IMR-90 (cell line): ENCODE measurements at regions not wholly inside any gene's neighbourhood (a gene's known extent, or its start where the extent isn't known, plus 50 kb on each side); places are given as distances from the start of the nearest gene placed in this dataset.

Source experiments
- ATAC-seq: fragments of 200-7000 bp; cut with Tn5 transposase; 2 replicates; pipeline ENCODE4 v1.9.1; 2020; ENCODE audit warnings: low read depth, mild to moderate bottlenecking, moderate library complexity
- BruUV-seq: library from RNA; stranded (reverse); fragments of 400-500 nt; replicated peaks from 2 replicates; lab custom pipeline; 2021; lab: Mats Ljungman, UMichigan
- CTCF ChIA-PET: fragments of 300-600 bp; formaldehyde crosslinking; extraction: SDS; loops from one replicate; lab custom pipeline; 2021; ENCODE audit warnings: antibody characterized with exemption; lab: Yijun Ruan, JAX
- POLR2A ChIA-PET: fragments of 300-600 bp; sonication (Branson Sonifier 250); formaldehyde crosslinking; loops from one replicate; lab custom pipeline; 2022; ENCODE audit warnings: antibody characterized with exemption; ENCODE audit not compliant: unreplicated experiment; lab: Charles Lee
- DNase-seq: peaks from one replicate; pipeline ENCODE4 v3.0.0; 2013
- H2AFZ ChIP-seq: replicated peaks from 2 replicates; pipeline ENCODE3; 2013; ENCODE audit warnings: low read length, mild to moderate bottlenecking; ENCODE audit not compliant: poor library complexity
- H2AK5ac ChIP-seq: 2 replicates; pipeline ENCODE4 v1.6.1; 2013; ENCODE audit warnings: low read depth, low read length, inconsistent platforms
- H2AK9ac ChIP-seq: replicated peaks from 2 replicates; pipeline ENCODE3; 2013; ENCODE audit warnings: mild to moderate bottlenecking, low read depth, low read length, moderate library complexity; ENCODE audit not compliant: poor library complexity
- H2BK120ac ChIP-seq: 2 replicates; pipeline ENCODE4 v1.6.1; 2013; ENCODE audit warnings: low read depth, low read length, inconsistent platforms
- H2BK15ac ChIP-seq: 3 replicates; pipeline ENCODE4 v1.6.1; 2013; ENCODE audit warnings: low read depth, low read length, inconsistent platforms
- H2BK20ac ChIP-seq: 2 replicates; pipeline ENCODE4 v1.6.1; 2013; ENCODE audit warnings: low read depth, mild to moderate bottlenecking, inconsistent platforms, low read length, moderate library complexity
- H2BK5ac ChIP-seq: 2 replicates; pipeline ENCODE4 v1.6.1; 2013; ENCODE audit warnings: mild to moderate bottlenecking, low read depth, low read length, inconsistent platforms; ENCODE audit not compliant: poor library complexity, severe bottlenecking
- H3K14ac ChIP-seq: replicated peaks from 2 replicates; pipeline ENCODE4 v1.6.1; 2013; ENCODE audit warnings: low read depth, low read length, inconsistent platforms
- H3K18ac ChIP-seq: 2 replicates; pipeline ENCODE4 v1.6.1; 2013; ENCODE audit warnings: low read depth, low read length, control low read depth
- H3K23ac ChIP-seq: 2 replicates; pipeline ENCODE4 v1.6.1; 2013; ENCODE audit warnings: low read depth, low read length, inconsistent platforms
- H3K27ac ChIP-seq: 2 replicates; pipeline ENCODE4 v1.5.1; 2013; ENCODE audit warnings: mild to moderate bottlenecking, control low read depth, low read length; ENCODE audit not compliant: insufficient read depth
- H3K27me3 ChIP-seq: 2 replicates; pipeline ENCODE4 v1.6.1; 2013; ENCODE audit warnings: low read length; ENCODE audit not compliant: control insufficient read depth, insufficient read depth
- H3K36me3 ChIP-seq: 2 replicates; pipeline ENCODE4 v1.6.1; 2013; ENCODE audit warnings: low read length, mixed read lengths; ENCODE audit not compliant: control insufficient read depth, insufficient read depth
- H3K4ac ChIP-seq: 2 replicates; pipeline ENCODE4 v1.6.1; 2013; ENCODE audit warnings: low read depth, low read length, inconsistent platforms
- H3K4me1 ChIP-seq: 2 replicates; pipeline ENCODE4 v1.6.1; 2013; ENCODE audit warnings: low read length, mixed read lengths; ENCODE audit not compliant: control insufficient read depth, insufficient read depth
- H3K4me2 ChIP-seq: 2 replicates; pipeline ENCODE4 v1.6.1; 2013; ENCODE audit warnings: low read depth, mild to moderate bottlenecking, control low read depth, low read length, moderate library complexity
- H3K4me3 ChIP-seq: 2 replicates; pipeline ENCODE4 v1.5.1; 2013; ENCODE audit warnings: low read depth, mild to moderate bottlenecking, control low read depth, low read length, moderate library complexity; ENCODE audit not compliant: insufficient read depth
- H3K56ac ChIP-seq: 2 replicates; pipeline ENCODE4 v1.6.1; 2013; ENCODE audit warnings: low read length, inconsistent platforms; ENCODE audit not compliant: insufficient read depth; ENCODE audit errors: extremely low read depth
- H3K79me1 ChIP-seq, 2 experiments: 2 replicates each; pipeline ENCODE4 v1.6.1; 2013; ENCODE audit warnings: low read length in 2 of 2, inconsistent platforms in 1 of 2, low read depth in 1 of 2
- H3K9ac ChIP-seq: 2 replicates; pipeline ENCODE4 v1.6.1; 2013; ENCODE audit warnings: low read depth, low read length, control low read depth
- H3K9me1 ChIP-seq: 2 replicates; pipeline ENCODE4 v1.6.1; 2013; ENCODE audit warnings: low read length, inconsistent platforms; ENCODE audit not compliant: insufficient read depth
- H3K9me3 ChIP-seq: 2 replicates; pipeline ENCODE4 v1.6.1; 2013; ENCODE audit warnings: low read length; ENCODE audit not compliant: control insufficient read depth, insufficient read depth
- H4K20me1 ChIP-seq: 2 replicates; pipeline ENCODE4 v1.6.1; 2013; ENCODE audit warnings: low read length, inconsistent platforms; ENCODE audit not compliant: insufficient read depth
- H4K5ac ChIP-seq: 2 replicates; pipeline ENCODE4 v1.6.1; 2013; ENCODE audit warnings: mild to moderate bottlenecking, low read depth, low read length, control low read depth
- H4K8ac ChIP-seq, 2 experiments: 2 replicates each; pipeline ENCODE4 v1.6.1; 2013; ENCODE audit warnings: low read depth in 2 of 2, low read length in 2 of 2, control low read depth in 1 of 2, inconsistent platforms in 1 of 2
- H4K91ac ChIP-seq: 2 replicates; pipeline ENCODE4 v1.6.1; 2013; ENCODE audit warnings: low read depth, low read length, inconsistent platforms; ENCODE audit not compliant: insufficient read depth
- BHLHE40 ChIP-seq: fragments of 150-350 bp; IDR thresholded peaks from 2 replicates; pipeline ENCODE4 v1.6.1; 2016; ENCODE audit warnings: mild to moderate bottlenecking, low read depth, low read length
- MAFK ChIP-seq: IDR thresholded peaks from 2 replicates; pipeline ENCODE4 v1.6.1; 2012; ENCODE audit warnings: low read depth, low read length, improper control_type of control experiment
- MXI1 ChIP-seq: IDR thresholded peaks from 2 replicates; pipeline ENCODE4 v1.6.1; 2012; ENCODE audit warnings: low read depth, mild to moderate bottlenecking, low read length, moderate library complexity, borderline replicate concordance
- NFE2L2 ChIP-seq: fragments of 150-350 bp; IDR thresholded peaks from 2 replicates; pipeline ENCODE4 v1.6.1; 2016; ENCODE audit warnings: low read depth, mild to moderate bottlenecking, low read length
- whole genome bisulfite sequencing, 2 experiments: methylation state at CpG; one replicate each; pipeline versions ENCODE4 v1.1.5 to v1.1.7; 2013; ENCODE audit warnings: missing lambda C conversion rate in 2 of 2; ENCODE audit not compliant: insufficient read length in 1 of 2; ENCODE audit errors: extremely low coverage in 2 of 2; 5-methylcytosine and 5-hydroxymethylcytosine counted together
- dilution Hi-C: fragments of 300-500 bp; cut with HindIII; formaldehyde crosslinking; loops from one replicate; pipeline ENCODE4 v1.14.3; 2018; ENCODE audit warnings: low sequenced_read_pairs; ENCODE audit not compliant: unreplicated experiment
- in situ Hi-C: fragments of 300-500 bp; cut with MboI; formaldehyde crosslinking; loops from 3 replicates; pipeline ENCODE4 v1.14.3; 2019; ENCODE audit warnings: low sequenced_read_pairs, inconsistent platforms, mixed read lengths
- intact Hi-C: fragments of 100-400 bp; cut with micrococcal nuclease; formaldehyde crosslinking; loops from 2 replicates; pipeline ENCODE4 v1.10.0; 2022

- Histone ChIP-seq H2BK15ac (no peak overlapping the region), H2BK5ac (no peak overlapping the region), H3K36me3 (no peaks in the 10 kb centered on the region), H3K9me1 (no peaks in the 10 kb centered on the region), H3K4me2 (no peak overlapping the region), H3K4me1 (no peaks in the 10 kb centered on the region), H4K91ac (no peak overlapping the region), H3K18ac (no peak overlapping the region), H3K9ac (no peak overlapping the region), H2AK5ac (no peak overlapping the region), H4K8ac (no peak overlapping the region), H4K5ac (no peak overlapping the region), H4K20me1 (no peaks in the 10 kb centered on the region), H3K56ac (no peak overlapping the region), H2AK9ac (no peak overlapping the region), H3K27me3 (no peaks in the 10 kb centered on the region), H3K4me3 (no peak overlapping the region), H3K4ac (no peak overlapping the region), H2AFZ (no peak overlapping the region), H3K27ac (no peak overlapping the region), H3K14ac (no peak overlapping the region), H2BK20ac (no peak overlapping the region), H3K23ac (no peak overlapping the region), H2BK120ac (no peak overlapping the region), H3K79me1 (no peaks in the 10 kb centered on the region), H3K9me3 (peaks cover 7% of the 10 kb centered on the region; the same call in 1 of the 2 replicates)
- no CpG with 5 or more reads among the region's 3 CpGs for WGBS, 2 experiments
- no peak for TF ChIP-seq NFE2L2
- peak; percentile 15; the same call in 1 of the 2 replicates for TF ChIP-seq MAFK
- no peak for TF ChIP-seq MXI1
- TF ChIP-seq BHLHE40, result no peak
- BruUV-seq, result no TSS peak
- DNase-seq, result no peak
- ATAC-seq, result no peak
- ChIA-PET CTCF (no interaction called here), POLR2A (no interaction called here)
- intact Hi-C loops (no loop called here), dilution Hi-C loops (no loop called here), in situ Hi-C loops (no loop called here)
Observed at GRCh38 chr14:41073544-41073943, 533.1 kb upstream of the LRFN5 start.
